ENCODE measurements at regions not wholly inside any gene's neighbourhood (a gene's known extent, or its start where the extent isn't known, plus 50 kb on each side); places are given as distances from the start of the nearest gene placed in this dataset.

DNA sequence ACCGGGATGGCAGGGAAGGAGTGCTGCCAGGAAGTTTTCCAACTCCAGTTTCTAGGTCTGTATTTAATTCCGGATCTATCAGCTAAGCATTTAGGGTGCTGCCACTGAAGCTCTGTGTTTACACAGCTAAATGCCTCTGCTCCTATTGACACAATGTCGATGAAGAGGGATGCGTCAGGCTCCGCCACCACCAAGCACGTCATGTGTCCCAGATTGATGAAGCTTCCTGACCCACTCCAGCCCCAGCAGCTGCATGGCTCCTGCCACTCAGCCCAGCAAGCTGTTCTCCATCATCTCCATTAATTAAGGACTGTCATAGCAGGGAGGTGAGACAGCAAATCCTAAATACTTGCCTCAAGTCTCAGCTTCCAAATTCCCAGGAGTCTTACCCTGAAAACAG lies 435.2 kb upstream of the ZNF507 start:
- TF ChIP-seq YY1 (IDR thresholded peaks at IDR 0.05; ENCODE audit: insufficient read depth, insufficient read length) = no peak
- TF ChIP-seq ZNF274 (IDR thresholded peaks at IDR 0.05; ENCODE audit: low read depth, low read length) = no peak
